T-helper 1 cell (primary cell): ENCODE measurements at regions not wholly inside any gene's neighbourhood (a gene's known extent, or its start where the extent isn't known, plus 50 kb on each side); places are given as distances from the start of the nearest gene placed in this dataset.
"Not testable (repeated sequence)": the region's sequence is repeated elsewhere in the genome, so short reads cannot be mapped to it uniquely, and the experiment has no call there.

Source experiments
- DNase-seq, 5 donors: peaks; one replicate each; pipeline ENCODE4 v3.0.0-alpha.2; 2012 to 2020

DNA sequence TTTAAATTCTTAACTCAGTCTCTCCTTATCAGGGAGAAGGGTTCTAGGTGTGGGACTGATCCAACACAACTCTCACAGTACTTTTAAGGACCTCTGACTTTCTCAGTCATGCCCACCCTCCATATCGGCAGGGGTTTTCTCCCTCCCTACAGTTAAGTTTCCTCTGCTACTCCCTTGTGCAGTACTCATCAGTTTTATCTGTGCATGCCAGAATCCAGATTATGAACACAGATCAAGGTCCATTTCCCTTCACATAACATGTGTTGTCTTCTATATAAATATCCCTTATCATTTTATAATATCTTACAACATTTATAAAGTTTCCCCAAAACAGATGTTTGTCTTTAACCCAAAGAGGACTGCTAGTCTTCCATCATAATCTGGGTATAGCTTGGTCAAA, 986.5 kb upstream of the ARRDC3 start:
- no peak for DNase-seq

DNA sequence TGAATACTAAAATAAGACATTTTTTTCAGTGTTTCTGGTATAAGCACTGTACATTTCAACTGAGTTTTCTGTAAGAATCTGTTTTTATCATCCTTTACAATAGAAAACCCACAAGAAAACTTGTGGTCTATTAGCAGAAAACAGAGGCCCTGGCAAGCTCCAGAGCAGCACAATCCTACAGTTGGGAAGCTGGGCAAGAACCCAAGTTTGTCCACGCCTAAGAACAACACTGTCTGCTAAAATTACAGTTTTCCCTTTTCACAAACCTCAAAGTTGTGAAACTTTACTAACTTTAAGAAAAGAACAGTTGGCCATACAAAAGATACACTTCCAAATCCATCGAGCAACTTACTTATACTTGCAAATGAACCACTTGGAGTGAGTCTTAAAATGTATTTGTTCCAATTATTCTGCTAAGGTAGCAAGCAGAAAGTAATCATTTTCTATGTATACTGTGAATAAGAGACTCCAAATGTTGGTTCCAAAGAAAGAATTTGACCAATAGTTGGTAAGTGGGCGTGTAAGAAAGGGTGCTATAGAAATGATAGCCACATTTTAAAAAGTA, 982.0 kb upstream of the ARRDC3 start:
- no peak for DNase-seq

DNA sequence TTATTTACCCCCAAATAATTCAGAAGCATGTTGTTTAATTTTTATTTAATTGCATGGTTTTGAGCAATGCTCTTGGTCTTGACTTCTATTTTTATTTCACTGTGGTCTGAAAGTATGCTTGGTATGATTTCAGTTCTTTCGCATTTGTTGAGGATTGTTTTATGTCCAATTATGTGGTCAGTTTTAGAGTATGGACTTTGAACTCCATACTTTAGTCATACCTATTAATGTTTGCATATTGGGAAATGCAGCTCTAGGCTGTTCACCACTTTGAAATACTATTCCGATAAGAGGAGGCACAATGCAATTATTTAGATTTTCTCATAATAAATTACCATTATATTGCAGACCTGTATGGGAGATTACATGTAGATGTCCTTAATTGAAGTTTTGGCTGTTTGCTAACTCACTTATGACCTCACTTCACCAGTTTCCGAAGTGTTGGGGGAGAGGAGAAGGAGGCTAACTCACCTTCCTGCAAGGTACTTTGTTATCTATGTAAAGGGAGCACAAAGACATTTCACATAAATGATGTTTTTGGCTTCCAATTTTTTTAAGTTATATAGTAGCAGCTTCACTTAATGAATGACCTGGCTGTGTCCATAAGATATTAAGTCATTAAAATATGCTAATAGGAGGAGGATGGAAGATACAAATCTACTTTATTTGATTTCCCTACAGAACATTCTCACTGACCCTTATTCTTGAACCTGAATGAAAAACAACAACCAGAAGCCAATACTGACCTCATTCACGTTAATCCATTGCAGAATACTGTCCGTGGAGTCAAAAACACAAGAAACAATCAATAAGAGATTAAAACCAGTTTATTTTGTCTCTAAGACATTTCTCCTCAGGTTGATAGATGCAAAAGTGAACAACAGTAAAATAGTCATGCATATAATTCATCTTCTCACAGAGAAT, 970.3 kb upstream of the ARRDC3 start:
- no peak for DNase-seq

DNA sequence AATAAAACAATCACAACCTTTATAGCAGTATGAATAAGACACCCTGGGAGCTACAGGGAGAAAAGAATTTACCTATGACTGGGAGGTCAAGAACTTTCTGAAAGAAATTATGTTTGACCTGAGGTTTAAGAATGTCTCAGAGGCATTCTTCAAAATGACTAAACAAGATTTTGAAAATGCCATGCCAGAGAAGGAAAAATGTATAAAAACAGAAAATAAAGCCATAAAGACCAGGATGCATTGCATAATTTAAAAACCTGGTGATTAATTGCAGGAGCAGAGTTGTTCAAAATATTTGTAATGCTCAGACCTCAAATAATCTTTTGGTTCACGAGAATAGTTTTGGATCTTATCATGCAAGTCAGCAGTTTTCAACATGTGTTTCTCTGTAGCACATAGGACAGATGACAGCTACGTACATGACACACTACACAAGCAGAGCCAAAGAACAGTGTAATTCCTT, 954.7 kb upstream of the ARRDC3 start:
- DNase-seq: no peak

DNA sequence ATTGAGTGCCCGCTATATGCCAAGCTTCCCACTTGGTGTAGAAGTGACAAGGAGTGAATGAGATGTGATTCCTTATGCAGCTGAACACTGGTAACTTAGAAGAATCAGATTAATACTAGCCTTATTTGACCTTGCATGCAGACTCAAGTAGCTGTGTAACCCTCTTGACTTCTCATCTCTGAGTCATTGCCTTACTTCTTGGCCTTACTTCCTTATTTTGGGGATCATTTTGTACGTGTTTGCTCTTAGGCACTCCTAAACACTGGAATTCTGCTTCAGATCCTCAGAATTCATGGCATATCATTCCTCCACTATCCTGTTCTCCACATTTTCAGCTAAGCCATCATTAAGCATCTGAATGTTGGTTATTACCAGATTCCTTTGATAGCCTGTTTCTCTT, 948.9 kb upstream of the ARRDC3 start:
- DNase-seq: no peak

DNA sequence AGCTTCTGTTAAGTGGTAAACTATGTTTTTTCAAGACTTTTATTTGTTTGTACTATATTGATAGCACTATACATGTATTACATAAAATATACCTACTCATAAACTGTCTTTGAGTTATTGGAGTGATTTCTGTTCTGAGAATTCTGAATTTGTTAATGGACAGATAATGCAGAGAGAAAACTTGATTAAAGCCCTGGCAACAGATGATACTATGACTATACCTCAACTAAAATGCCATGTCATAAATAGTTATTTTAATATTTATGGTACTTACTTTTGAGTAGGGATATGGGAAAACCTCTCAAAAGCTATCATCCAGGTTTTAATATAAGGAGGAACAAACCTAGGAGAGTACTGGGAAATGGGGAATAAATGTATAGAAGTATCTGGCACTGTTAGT, 947.2 kb upstream of the ARRDC3 start:
- DNase-seq: no peak

DNA sequence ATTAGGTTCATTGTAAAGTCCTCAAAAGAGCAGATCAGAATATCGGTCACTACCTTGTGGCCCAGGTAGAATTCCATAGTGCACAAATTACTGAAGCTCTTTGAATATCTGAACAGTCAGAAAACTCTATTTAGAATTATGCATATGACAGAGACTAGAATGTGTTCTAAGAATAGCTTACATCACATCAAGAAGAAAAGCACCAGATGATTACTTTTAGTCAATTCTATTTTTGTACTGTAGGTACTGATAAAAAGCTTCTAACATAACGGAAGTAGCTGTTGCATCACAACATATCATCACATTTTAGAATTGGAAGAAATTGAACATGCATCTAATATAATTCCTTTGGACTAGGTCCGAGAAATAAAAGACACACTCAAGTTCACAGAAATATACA, 946.6 kb upstream of the ARRDC3 start:
- no peak for DNase-seq

DNA sequence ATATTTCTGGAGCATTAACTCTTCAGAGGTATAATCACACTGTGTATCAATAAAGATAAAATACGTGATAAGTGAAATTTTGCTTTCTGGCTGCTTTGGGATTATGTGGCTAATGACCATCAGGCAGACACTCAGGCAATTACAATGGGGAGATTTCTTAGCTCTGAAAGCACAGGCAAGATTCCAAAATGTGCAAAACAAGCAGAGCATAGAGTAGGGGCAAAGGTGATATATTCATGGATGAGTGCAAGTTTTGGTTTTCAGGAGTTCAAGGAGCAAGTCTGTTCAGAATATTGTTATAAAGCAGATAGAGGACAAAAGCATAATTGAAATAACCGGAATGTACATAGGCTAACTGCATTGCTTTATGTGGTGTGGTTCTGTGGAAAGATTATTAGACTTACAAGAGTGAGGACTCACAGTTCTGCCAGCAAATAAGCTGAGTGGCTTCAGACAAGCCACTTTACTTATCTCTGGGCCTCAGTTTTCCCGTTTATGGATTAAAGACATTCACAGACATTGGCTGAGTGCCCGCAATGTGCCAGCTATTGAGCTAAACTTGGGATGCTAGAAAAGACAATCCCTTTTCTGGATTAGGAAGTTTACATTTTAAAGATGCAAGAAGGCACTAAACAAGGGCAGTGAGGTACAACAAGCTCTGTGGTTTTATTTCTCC, 945.6 kb upstream of the ARRDC3 start:
- no peak for DNase-seq

DNA sequence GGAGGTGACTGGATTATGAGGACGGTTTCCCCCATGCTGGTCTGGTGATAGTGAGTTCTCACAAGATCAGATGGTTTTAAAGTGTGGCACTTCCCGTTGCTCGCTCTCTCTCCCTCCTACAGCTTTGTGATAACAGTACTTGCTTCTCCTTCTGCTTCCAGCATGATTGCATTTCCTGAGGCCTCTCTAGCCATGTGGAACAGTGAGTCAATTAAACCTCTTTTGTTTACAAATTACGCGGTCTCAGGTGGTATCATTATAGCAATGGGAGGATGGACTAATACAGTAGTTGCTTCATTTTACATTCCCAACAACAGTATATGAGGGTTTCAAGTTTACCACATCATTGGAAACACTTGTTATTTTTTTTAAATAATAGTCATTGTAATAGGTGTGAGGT, 937.3 kb upstream of the ARRDC3 start:
- no peak for DNase-seq

DNA sequence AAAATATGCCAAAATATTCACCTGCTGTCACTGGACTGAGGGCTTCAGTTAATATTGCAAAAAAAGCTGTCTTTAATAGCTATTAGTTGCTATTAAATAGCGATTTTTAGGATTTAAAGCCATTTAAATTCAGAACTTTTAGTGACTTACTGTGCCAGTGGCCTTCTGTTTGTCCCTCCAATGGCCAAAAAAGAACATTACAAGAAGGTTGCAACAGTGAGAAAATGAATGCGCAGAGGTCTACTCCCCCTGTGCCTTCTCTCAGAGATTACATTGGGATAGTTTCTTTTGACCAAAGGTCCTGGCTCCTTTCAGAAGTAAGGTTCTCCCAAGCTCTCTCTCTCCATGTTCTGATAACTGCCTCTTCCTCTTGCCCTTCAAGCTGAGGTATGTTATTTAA, 930.3 kb upstream of the ARRDC3 start:
- DNase-seq: no peak

DNA sequence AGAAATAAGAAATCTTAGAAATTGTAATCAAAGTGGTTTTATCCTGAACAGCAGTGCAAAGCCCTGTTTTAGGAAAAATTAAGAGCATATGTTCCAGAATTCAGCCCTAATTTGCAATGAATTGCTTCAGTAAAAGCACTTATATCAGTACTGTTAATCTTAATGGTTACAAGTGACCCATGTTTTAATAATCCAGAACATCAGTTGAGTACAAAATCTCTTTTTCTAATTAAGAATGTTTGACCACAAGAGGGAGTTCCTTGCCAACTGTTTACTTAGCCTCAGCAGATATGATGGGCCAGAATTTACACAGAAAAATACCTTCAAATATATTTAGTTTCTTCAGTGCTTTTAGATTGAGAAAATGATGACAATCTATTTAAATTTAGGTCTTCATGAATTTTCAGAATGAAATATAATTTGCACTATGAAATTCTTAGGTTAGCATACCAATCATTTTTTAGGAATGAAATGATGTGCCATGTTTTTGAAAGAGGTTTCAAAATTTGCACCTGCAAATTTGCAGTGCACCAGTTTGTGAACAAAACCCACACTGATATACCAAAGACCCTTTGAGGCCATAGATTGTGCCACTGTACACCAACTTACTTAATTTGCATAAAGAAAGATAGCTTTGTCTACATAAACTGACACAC, 926.3 kb upstream of the ARRDC3 start:
- no peak for DNase-seq

DNA sequence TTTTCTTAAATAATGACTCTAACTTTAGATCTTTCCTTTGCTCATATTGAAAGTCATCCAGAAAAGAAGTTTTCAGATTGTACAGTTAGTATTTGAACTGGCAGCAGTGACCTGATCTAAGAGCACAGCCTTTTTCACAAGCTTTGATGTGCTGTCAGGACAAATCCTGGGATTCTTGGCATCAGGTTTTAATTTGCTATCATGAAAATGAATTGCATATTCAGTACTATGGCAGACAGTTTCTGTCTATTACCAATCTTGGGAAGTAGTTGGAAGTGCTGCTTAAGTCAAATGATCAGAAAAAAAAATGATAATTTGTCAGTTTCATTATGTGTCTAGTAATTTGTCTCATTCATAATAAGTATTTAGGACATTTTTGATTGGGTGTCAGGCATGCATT, 925.6 kb upstream of the ARRDC3 start:
- DNase-seq: no peak

DNA sequence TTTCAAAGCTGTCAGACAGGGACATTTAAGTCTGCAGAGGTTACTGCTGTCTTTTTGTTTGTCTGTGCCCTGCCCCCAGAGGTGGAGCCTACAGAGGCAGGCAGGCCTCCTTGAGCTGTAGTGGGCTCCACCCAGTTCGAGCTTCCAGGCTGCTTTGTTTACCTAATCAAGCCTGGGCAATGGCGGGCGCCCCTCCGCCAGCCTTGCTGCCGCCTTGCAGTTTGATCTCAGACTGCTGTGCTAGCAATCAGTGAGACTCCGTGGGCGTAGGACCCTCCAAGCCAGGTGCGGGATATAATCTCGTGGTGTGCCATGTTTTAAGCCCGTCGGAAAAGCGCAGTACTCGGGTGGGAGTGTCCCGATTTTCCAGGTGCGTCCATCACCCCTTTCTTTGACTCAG, 919.2 kb upstream of the ARRDC3 start:
- DNase-seq: not testable (repeated sequence)

DNA sequence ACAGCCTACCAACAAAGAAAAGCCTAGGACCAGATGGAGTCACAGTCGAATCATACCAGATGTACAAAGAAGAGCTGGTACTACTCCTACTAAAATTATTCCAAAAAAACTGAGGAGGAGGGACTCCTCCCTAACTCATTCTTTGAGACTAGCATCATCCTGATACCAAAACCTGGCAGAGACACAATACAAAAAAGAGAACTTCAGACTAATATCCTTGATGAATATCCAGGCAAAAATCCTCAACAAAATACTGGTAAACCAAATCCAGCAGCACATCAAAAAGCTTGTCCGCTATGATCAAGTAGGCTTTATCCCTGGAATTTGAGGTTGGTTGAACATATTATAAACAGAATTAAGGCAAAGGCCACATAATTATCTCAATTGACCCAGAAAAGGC, 900.4 kb upstream of the ARRDC3 start:
- DNase-seq: no peak

DNA sequence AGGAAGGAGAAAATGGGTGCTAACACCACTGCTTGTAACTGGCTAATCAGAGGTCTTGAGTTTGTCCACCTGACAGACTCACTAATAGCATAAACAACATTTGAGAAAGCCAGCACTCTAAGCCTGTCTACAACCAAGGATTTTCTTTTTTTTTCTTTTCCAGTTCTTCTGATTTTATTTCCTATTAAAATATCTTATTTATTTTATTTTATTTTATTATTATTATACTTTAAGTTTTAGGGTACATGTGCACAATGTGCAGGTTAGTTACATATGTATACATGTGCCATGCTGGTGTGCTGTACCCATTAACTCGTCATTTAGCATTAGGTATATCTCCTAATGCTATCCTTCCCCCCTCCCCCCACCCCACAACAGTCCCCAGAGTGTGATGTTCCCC, 888.6 kb upstream of the ARRDC3 start:
- not testable (repeated sequence) for DNase-seq

DNA sequence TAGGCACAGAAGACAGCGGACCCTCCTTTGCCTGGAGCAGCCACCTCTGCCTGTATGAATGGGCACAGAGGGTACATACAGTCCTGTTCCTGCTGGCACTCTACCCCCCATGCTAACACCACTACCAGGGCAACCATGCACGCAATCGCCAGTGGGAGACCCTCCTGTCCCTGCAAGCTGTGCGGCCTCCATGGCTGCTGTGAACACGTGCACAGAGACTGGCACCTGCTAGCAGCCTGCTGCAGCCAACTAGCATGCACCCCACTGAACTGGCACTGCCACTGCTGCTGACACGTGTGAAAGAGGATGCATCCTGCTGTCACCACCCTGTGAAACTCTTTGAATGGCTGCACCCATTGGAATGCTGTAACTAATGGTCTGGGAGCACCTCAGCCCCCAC, 885.2 kb upstream of the ARRDC3 start:
- DNase-seq: no peak

DNA sequence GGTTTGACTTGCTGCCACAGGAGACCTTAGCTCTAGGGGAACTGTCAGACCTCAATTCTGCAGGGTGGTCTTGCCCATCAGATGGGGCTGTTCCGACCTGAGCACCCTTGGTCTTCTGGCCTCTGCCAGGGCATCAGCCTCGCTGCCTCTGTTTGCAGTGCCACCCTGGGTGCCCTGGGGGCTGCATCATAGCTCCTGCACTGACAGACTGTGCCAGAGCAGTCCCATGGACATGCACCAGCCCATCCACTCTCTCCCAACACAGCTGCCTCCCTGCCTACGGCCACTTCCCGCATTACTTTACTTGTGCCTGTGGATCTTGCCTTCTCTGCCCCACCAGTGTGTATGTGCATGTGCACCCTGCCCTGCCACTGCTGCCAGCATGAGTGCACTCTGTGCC, 884.7 kb upstream of the ARRDC3 start:
- no peak for DNase-seq

DNA sequence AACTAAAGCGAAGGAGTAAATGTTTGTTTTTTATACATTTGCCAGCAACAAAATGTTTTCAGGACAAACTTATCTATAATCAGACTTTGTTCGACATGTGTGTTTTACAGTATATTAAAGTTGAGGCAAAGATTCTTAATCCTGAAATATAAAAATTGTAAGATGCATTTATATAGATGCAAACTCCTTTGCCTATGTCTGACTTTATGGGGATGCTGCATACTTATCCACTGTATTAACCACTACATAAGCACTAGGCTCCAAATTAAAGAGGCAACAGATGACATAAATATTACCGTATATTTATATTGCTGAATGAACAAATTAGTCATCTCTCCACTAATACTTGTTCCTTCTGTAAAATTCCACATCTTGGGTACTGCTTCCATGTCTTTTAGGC, 882.7 kb upstream of the ARRDC3 start:
- DNase-seq: no peak

DNA sequence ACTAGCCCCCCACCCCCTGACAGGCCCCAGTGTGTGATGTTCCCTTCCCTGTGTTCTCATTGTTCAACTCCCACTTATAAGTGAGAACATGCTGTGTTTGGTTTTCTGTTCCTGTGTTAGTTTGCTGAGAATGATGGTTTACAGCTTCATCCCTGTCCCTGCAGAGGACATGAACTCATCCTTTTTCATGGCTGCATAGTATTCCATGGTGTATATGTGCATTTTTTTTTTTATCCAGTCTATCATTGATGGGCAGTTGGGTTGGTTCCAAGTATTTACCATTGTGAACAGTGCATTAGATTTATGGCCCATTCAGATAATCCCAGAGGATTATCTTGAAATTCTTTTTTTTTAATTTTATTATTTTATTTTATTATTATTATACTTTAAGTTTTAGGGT, 872.5 kb upstream of the ARRDC3 start:
- DNase-seq: not testable (repeated sequence)

DNA sequence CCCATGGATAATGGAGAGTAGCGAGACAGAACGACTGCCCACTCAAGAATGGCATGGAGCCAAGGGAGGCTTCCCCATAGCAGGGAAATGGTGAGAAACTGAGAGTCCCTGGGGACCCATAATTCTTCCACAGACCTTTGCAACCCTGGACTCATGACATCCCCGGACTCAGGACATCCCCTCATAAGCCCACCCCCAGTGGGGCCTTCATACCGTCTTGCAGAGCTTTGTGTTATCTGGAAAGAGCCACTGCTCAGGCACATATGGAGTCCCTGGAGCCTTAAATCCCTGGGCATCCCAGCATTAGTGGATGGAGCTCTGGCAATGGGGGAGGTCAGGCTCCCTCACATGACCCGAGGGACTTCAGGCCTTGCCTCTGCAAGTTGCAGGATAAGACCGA, 865.4 kb upstream of the ARRDC3 start:
- DNase-seq: no peak

DNA sequence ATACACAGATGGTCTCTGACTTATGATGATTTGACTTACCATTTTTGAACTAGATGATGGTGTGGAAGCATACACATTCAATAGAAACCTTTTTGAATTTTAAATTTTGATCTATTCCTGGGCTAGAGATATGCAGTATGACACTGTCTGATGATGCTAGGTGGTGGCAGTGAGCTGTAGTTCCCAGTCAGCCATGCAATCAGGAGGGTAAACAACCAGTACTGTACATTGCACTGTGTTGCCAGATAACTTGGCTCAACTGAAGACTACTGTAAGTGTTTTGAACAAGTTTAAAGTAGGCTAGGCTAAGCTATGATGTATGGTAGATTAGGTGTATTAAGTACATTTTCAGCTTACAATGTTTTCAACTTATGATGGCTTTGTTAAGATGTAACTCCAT, 859.1 kb upstream of the ARRDC3 start:
- DNase-seq: no peak

DNA sequence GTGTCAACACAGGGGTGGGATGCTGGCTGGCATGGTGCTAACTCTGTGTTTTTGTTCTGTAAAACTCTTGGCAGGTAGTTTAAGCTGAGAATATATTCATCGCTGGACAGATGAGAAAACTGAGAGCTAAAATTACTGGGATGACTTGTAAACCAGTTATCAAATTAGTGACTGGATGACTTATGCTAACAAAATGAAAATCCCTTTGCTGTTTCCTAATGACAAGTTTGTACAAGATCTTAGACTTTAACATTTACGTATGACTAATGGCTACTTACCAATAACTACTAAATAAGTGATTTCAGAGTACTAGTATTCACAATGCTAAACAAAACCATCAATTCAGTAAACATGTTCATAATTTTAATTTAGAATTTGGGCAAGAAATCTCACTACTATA, 854.8 kb upstream of the ARRDC3 start:
- no peak for DNase-seq

DNA sequence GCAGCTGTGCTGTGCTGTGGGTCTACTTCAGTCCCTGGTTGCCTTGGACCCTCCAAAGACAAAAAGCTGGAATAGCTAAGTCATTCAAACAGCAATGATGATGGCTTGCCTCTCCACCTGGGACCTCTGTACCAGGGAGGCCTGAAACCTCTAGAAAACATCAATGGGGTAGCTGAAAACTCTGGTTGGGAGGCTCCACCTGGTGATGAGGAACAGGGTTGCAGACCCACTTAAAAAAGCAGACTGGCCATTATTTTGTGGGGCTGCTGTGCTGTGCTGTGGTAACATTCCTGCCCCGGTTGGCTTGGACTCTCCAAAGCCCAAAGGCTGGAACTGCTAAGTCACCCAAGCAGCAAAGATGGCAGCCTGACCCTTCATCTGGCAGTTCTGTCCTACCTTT, 839.3 kb upstream of the ARRDC3 start:
- DNase-seq: no peak
